Stimulated activated CD4-positive, alpha-beta T cell treated with anti-CD3 and anti-CD28 coated beads, Interleukin-4, amount 100 ng/mL, for 4 hours (primary cell): ENCODE measurements at regions not wholly inside any gene's neighbourhood (a gene's known extent, or its start where the extent isn't known, plus 50 kb on each side); places are given as distances from the start of the nearest gene placed in this dataset.
A peak's percentile ranks its signal among the peaks of the same experiment; 100 is the strongest.

ENCODE experiments used
- DNase-seq, 2 experiments: peaks; one replicate each; pipeline ENCODE4 v3.0.0-alpha.2; 2020

GRCh38 chr13:40407567-40407966, 258.9 kb downstream of the FOXO1 start:
- no peak for DNase-seq

GRCh38 chr13:40408602-40409001, 257.8 kb downstream of the FOXO1 start:
- DNase-seq = no peak

- DNase-seq = no peak
Observed at GRCh38 chr13:40409278-40409677, 257.2 kb downstream of the FOXO1 start.

- DNase-seq = no peak
Observed at GRCh38 chr13:40410315-40410714, 256.1 kb downstream of the FOXO1 start.

GRCh38 chr13:40420160-40420740, 246.2 kb downstream of the FOXO1 start:
- no peak for DNase-seq

GRCh38 chr13:40422588-40423235, 243.7 kb downstream of the FOXO1 start:
- DNase-seq = no peak

GRCh38 chr13:40428354-40428753, 238.1 kb downstream of the FOXO1 start:
- no peak for DNase-seq

GRCh38 chr13:40429706-40430545, 236.5 kb downstream of the FOXO1 start:
- no peak for DNase-seq

- no peak for DNase-seq
Observed at GRCh38 chr13:40432018-40432978, 234.1 kb downstream of the FOXO1 start.

- DNase-seq = no peak
Observed at GRCh38 chr13:40433001-40433400, 233.4 kb downstream of the FOXO1 start.

GRCh38 chr13:40433577-40433976, 232.9 kb downstream of the FOXO1 start:
- peak; percentile 15 to 18 for DNase-seq

GRCh38 chr13:40434516-40435397, 231.7 kb downstream of the FOXO1 start:
- no peak for DNase-seq

- no peak for DNase-seq
Observed at GRCh38 chr13:40438022-40438680, 228.3 kb downstream of the FOXO1 start.

- peak in 1 of 2 experiments; percentile 40 for DNase-seq
Observed at GRCh38 chr13:40438999-40439797, 227.2 kb downstream of the FOXO1 start.

- no peak for DNase-seq
Observed at GRCh38 chr13:40439928-40440327, 226.5 kb downstream of the FOXO1 start.

GRCh38 chr13:40440990-40441820, 225.2 kb downstream of the FOXO1 start:
- DNase-seq = no peak

GRCh38 chr13:40442231-40442630, 224.2 kb downstream of the FOXO1 start:
- no peak for DNase-seq

GRCh38 chr13:40442826-40443225, 223.6 kb downstream of the FOXO1 start:
- no peak for DNase-seq

- DNase-seq = no peak
Observed at GRCh38 chr13:40444241-40444640, 222.2 kb downstream of the FOXO1 start.
